ACHN (cell line): ENCODE measurements at regions not wholly inside any gene's neighbourhood (a gene's known extent, or its start where the extent isn't known, plus 50 kb on each side); places are given as distances from the start of the nearest gene placed in this dataset.

ENCODE experiments used
- DNase-seq: peaks from one replicate; pipeline ENCODE4 v3.0.0-alpha.2; 2015
- in situ Hi-C: cut with HindIII; loops from 2 replicates; pipeline ENCODE4 v1.10.0; 2017; ENCODE audit warnings: low sequenced_read_pairs, low pct_ligation_motif_present, low pct_unique_long_range_greater_than_20kb

DNA sequence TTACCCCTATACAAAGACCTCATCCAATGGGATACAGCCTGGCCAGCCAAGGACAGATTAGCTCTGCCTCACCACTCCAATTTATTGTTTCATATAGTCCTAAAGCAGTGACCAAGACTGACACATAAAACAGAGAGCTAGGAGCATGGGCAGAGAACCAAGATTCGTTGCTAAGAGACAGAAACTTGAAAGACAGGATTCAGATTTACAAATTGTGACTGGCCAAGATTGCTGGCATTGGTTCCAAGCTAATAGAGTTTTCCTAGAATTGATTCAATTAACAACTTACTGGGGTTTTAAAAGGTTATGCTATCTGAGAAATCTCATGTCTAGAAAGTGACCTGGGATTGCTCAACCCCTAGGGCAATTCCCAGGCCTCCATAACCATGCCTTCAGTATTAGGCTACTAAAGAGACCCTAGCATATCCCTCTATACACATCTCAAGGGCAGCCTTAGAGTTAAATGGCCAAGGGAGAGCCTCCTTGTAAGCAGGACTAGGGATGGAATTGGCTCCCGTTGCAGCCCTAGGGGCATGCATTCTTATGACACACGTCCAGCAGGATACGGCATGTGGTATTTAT lies 75.6 kb downstream of the ICOS start:
- in situ Hi-C loops: no loop called here
- DNase-seq: no peak

DNA sequence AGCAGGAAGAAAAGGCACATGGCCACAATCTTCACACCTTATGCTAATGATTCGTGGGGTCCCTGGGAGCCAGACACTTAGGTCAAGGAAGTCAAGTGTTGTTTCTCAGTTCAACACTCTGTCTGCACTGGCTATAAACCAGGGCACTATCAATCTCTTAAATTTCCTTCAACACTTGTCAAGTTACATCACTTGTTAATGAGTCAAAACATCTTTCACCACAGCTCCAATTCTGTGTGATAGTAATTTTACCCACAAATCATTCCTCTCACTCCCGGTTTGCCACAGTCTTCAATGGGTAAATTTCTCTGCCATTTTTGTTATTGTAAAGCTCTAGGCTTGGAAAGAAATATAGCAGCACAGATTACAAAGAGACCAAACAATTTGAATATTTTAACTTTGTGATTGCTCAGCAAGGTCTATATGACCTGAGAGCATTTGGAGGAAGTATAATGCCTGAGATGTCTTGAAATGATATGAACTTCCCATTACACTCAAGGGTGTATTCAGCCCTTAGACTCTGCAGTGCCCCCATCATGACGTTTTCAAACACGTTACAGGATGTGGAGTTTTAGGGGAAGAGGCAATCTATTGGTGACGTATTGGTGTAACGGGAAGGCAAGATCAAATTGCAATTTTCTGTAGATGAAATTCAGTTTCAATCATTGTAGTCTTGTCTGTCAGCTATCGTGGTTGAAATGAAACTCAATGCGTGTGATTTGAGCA lies 78.7 kb downstream of the ICOS start:
- DNase-seq: no peak
- in situ Hi-C loops: no loop called here

DNA sequence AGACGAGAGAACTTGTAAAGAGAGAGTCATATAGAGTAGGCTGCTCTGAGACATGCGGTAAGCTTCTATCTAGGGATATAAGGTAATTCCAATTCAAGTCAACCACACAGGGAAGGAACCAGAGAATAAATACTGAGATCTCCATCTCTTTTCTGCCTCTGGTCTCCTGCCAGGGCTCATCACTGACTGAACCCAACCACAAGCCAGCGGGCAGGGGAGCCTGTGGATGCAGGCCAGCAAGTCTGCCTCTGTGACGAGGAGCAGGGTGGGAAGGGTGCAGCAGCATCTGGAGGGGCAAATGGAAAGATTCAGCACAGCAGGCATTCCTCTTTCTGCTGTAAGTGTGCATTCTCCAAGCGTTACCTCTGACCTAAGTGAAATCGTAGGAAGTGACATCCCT lies 82.2 kb downstream of the ICOS start:
- no peak for DNase-seq
- in situ Hi-C loops: no loop called here

DNA sequence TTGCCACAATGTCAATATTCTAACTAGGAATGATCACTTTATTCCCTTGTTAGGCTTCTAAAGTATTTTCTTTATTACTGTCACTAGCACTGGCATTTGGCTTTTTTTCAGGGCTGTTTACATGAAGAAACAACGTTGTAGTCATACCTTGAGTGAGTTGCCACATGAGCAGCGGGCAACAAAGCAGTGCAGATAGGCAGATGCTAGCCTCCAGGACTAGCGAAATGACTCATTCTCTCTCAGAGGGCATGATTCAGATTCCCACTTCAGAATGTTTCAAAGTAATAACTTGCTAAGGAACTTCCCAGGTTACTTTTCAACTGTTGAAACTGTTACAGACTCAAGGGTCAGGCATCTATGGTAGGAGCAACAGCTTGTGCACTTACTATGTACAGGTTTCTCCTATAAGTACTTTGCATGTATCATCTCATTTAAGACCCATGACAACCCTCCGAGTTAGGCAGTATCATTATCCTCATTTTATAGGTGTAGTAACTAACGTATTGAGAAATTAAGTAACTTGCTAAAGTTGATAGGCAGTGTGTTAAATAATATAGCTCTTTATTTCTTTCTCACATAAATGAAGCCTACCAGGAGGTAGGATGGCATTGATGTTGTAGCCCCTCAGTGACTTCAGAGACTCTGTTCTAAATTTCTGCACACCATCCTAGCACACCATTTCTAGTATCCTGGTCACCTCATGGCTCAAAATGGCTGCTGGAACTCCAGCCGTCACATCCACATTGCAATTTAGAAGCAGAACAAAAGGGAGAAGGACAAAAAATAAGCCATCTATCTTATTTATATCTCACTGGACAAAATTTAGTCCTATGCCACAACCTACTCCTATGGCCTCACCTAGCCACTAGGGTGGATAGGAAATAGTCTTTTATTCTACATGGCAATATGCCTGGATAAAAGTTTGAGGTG lies 83.3 kb downstream of the ICOS start:
- peak; percentile 76 for DNase-seq
- in situ Hi-C loops: no loop called here

DNA sequence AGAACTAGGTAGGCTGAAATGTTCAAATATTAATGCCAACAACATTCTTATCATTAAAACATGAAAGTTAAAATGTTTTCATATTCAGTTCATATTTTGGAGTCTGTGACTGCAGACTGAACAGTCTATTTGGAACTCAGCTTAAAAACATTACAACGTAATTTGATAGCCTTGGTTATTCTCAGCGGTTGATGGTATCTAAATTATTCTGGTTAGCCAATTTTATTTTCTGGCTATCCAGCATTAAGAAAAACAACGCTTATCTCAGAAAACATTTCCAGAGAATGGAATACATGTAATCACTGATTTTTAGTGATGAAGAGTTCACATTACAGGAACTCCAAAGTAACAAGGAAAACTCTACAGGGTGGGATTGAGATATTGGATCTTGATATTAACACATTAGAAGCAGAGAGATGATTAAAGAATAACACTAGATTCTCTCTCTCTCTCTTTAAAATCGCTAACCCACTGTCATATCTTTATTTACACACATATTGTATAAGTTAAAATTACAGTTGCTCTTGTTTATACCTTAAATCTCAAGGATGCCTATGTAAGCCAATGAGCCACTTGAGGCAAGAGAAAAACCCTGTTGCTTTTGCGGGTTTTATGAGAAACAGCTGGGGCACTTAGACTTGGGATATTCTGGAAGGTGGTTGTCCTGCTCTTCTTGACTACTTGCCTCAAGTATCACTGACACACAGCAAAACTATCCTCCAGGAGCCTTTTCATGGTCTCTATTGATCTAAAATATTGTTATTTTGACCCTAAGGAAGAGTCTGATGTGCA lies 84.9 kb downstream of the ICOS start:
- no peak for DNase-seq

DNA sequence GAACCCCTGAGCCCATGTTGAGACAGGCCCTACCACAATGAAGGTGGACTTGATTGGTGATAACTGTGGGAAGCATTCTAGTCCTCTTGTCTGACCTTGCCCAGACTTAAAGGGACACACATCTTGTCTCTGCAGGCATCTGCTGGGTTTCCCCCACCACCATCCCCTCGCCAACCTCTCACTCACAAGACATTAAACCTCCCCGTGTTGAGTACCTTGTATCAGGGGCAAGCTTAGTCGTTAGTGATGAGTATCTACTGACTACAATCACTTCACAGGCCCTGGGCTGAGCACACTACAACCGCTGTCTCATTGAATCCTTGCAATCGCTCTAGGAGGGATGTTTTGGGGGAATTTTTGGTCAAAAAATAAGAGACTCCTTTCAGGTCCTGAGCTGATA lies 86.0 kb downstream of the ICOS start:
- DNase-seq: no peak
- in situ Hi-C loops: no loop called here

More for the DNA sequence above, 84.9 kb downstream of the ICOS start:
- in situ Hi-C loops: no loop called here

DNA sequence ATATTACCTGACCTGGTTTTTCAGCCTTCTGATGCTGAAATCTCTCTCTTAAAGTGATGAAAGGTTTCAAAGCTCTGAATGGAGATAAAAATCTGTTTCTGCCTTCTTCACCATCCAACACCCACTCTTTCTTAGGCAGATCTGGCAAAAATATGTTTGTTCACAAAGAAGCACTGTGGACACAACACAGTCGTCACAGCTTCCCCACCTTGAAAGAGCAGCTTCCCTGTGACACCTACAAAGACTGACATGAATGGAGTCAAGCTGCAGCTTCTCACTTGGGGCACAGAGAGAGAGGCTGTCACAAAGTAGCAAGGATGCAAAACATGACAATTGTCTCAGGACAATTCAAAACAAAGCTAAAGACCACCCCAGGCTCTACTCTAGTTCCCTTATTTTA lies 86.5 kb downstream of the ICOS start:
- DNase-seq: no peak
- in situ Hi-C loops: no loop called here

DNA sequence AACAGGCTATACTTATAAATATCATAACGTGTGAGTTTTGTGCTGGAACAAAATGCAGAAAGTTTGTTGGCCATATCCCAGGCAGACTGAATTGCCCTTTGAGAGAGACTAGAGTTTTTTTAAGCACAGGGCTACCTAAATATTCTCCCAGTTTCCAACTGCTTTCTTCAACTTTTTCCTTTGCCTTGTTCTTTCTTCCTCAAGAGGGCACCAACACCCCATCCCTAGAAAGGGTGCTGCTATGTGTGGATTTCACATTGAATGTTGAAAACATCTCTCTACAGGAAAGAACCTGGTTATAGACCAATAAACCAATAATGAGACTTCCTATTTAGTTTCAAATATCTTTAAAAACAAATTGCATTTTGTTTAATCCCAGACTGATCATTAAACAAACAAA lies 87.9 kb downstream of the ICOS start:
- DNase-seq: peak; percentile 55
- in situ Hi-C loops: no loop called here

DNA sequence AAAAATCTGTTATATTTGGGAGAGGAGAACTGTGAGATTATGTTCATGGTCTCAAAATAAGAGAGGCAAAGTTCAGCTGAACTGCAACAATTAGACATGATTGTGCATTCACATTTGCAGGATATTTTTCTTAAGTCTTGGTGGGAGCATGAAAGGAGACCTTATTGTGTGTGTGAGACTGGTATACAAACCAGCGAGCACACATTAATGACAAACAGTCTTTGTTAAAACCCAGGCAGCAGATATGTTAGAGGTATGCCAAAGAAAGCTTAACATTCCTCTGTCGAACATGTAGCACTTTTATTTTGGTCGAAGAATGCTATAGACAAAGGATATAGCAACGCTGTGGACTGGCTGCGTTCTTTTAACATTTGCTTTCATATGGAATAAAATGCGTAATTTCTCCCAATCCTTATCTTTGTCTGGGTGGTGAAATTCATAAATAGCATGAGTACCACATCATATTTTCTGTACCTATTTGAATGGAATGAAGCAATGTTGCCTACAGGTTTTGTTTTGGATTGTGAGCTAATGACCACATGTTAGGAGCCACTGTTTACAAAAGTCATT lies 88.4 kb downstream of the ICOS start:
- in situ Hi-C loops: no loop called here
- DNase-seq: no peak

DNA sequence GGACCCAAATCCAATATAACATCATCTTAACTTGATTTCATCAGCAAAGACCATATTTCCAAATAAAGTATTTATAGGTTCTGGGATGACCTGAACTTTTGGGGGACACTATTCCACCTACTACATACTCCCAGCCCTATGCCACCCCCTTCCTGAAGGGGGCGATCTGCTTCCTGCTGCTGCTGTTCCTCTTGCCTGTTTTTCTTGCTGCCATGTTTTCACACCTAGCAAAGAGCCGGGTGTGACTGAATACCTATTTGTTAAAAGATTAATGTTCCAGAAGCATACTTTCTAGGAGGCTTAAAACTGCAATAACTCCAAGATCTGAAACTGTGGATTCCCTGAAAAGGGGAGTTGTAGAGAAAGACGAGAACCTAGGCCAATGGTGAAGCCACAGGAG lies 89.7 kb downstream of the ICOS start:
- in situ Hi-C loops: no loop called here
- DNase-seq: no peak

DNA sequence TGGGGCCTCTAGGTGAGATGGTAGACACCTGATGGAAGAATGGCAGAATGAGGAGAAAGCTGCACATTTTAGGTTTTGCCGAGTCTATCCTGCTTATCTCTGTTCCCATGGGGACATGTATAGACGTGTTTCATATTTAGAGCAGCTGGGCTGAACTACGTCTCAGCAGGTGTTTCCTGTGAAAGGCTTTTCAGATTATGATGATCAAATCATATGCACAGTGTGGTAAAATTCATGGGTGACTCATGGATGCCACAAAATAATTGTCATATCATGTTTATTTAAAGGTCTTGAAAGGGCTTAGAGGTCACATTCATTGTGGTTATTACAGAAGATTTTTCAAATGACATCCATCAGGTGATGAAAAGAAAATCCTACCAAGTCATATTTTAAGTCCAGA lies 90.5 kb downstream of the ICOS start:
- DNase-seq: no peak

DNA sequence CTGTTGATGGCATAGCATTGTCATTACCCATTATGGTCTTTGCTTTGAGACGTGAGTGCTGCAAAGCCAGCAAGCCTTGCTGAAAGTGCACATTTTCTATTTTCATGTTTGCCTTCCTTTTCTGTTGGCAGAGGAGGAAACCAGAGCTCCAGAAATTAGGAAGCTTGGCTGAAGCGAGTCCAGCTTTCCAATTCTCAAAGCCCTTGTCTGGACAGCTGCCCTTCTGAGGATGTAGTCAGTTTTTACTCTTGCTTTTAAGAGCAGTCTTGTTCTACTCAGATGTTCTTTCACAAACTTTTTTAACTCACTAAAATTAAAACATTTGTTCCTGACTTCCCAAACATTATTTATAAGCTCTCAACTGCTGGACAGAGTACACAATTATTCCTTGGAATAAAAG lies 93.8 kb downstream of the ICOS start:
- DNase-seq: no peak
- in situ Hi-C loops: no loop called here

More for the DNA sequence above, 90.5 kb downstream of the ICOS start:
- in situ Hi-C loops: no loop called here

DNA sequence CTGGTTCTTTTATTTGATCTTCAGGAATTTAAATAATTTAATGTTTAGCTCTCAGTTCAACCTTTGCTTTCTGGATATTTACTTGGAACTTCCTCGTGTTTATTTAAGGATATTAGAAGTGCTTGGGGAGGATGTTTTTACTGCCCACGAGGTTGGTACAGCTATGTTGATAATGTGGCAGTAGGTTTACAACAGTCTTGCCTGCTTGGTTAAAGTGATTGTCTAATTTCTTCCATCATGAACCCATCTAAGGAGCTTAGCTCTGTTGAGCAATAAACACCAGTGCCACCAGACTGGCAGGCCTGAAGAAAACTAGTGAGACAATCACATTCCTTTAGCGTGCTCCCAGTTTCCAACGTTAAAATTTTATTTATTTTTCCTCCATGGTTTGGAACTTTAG lies 94.5 kb downstream of the ICOS start:
- in situ Hi-C loops: no loop called here
- no peak for DNase-seq

DNA sequence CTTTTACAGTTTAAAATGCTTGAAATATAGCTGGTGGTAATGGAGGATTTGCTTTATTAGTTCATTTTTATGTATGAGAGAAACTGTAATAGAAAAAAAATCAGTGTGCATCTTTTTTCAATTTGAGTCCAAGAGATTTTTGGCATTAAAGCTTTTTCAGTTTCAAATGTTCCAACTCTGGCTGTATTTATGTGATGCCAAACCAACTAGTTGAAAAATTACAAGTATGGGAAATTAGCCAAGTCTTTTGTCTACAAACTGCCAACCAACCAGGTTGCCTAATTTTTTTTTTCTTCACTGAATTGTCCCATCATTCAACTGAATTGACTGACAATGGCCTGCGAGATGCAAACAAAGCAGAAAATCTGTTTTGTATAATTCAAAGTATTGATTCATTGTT lies 95.7 kb downstream of the ICOS start:
- in situ Hi-C loops: no loop called here
- DNase-seq: no peak

DNA sequence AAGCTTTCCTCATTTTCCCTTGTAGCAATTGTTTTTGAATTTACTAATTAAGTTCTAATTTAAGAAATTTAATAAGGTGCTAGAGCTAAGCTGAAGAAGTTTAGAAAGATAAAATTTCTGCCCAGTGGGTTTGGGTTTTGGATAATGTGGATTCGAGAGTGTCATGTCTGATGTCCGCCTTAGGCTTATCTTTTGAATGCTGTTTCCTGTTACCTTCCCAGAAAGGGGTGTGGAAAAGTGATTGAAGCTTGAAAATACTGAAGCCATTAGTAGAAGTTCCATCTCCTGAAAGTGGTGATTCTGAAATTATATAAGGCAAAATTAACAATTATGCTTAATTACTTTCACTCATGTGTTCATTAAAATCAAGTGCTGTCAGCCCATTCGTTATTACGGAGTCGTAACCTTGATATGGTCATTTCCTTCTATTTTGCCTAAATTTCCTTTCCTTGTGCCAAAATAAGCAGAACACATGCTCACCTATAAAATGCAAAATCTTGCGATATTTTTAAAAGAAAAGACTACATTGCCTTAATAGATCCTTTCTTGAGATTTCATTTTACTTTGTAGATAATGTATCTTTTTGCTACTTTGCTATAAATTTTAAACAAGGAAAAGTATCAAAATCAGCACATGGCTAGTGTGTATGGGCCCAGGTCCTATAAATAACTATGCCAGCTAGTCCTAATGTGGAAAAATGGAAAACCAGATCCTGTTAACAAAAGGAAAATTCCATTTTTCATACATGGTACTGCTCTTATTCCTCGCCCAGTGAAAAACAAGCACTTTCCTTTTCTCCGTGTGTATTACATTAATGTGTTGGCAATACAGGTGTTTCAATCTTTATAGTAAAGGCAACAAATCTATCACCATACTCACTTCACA lies 97.3 kb downstream of the ICOS start:
- no peak for DNase-seq
- in situ Hi-C loops: no loop called here

DNA sequence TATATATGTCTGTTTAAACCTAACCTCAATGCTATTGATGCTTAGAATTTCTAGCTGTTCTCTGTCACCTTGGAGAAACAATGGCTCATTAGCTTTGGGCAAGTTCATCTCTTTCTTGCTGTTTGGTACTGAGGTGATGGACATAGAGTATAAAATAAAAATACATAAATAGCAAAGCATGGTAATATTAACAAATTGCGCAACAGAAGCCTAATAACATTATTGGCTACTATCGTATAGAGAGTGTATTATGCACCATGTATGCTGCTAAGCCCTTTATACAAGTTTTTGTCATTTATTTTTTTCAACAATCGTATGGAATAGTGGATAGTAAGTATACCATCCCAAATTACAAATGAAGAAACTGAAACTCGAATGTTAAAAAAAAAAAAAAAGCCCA lies 100.1 kb downstream of the ICOS start:
- in situ Hi-C loops: no loop called here
- no peak for DNase-seq

DNA sequence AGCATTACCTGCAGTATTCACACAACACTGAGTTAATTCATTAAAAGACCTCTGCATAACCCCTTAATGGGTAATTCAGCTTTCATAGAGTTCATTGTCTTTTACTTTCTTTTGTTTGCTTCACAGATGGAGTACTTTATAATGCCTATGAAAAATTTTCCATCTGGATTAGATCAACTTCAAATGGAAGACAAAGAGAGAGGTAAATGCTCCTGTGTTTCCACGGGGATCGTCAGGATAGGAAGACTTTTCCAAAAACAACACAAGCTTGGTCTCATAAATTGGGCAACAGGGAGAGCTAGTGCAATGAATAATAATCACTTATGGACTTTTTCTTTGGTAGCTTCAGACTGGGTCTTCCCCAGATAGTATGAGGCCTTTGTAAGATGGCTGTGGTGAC lies 100.7 kb downstream of the ICOS start:
- no peak for DNase-seq
- in situ Hi-C loops: no loop called here
